ENCODE measurements at regions not wholly inside any gene's neighbourhood (a gene's known extent, or its start where the extent isn't known, plus 50 kb on each side); places are given as distances from the start of the nearest gene placed in this dataset.

DNA sequence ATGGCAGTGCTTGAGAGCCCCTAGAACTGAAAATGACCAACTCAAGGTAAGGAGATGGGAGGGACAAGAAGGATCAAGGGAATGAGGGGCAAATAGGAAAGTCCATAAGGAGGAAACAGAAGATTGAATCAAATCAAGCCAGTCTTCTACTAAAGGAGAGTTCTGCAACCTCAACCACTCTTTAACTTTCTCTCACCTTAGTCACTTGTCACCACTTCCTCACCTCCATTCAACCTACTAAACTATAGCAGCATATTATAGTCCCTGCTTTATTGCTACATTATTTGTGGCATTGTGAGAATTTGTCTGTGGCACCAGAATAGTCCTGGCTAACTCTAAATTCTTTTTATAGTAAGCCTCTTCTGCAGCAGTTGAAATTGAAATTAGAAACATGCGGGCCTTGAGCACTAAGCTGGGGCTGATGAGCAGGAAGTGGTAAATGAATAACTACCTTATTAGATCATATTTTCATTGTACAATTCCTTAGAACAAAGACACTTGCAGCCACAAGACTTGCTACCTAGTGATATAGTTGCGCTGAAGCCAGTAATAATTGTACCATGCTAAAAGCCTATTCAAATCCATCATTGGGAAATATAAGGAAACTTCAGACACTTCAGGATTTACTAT, 336.9 kb downstream of the ZNF674 start:
- in situ Hi-C loops (cut with HindIII; ENCODE audit: low pct_unique_long_range_greater_than_20kb, low sequenced_read_pairs): no loop called here
- POLR2A ChIA-PET: no interaction called here

GRCh38 chrX:46204721-46205422, 340.3 kb downstream of the ZNF674 start:
- intact Hi-C loops (cut with micrococcal nuclease; ENCODE audit: unreplicated experiment) (no loop called here), in situ Hi-C loops (cut with HindIII; ENCODE audit: low pct_unique_long_range_greater_than_20kb, low sequenced_read_pairs) (no loop called here)
- ATAC-seq (no peak), DNase-seq (ENCODE audit: low read depth, low spot score) (no peak)
- BruUV-seq (replicated peaks): no TSS peak
- H3K9me3 ChIP-seq (ENCODE audit: control insufficient read depth, insufficient read depth, low read depth, low read length): no peaks in the 10 kb centered on the region
- POLR2A ChIA-PET: no interaction called here
- H3K27me3 ChIP-seq (ENCODE audit: control insufficient read depth, insufficient read depth, low read length): no peaks in the 10 kb centered on the region
- no peak overlapping the region for H3K27ac ChIP-seq (ENCODE audit: low read length)
- TF ChIP-seq, protein P1, sequence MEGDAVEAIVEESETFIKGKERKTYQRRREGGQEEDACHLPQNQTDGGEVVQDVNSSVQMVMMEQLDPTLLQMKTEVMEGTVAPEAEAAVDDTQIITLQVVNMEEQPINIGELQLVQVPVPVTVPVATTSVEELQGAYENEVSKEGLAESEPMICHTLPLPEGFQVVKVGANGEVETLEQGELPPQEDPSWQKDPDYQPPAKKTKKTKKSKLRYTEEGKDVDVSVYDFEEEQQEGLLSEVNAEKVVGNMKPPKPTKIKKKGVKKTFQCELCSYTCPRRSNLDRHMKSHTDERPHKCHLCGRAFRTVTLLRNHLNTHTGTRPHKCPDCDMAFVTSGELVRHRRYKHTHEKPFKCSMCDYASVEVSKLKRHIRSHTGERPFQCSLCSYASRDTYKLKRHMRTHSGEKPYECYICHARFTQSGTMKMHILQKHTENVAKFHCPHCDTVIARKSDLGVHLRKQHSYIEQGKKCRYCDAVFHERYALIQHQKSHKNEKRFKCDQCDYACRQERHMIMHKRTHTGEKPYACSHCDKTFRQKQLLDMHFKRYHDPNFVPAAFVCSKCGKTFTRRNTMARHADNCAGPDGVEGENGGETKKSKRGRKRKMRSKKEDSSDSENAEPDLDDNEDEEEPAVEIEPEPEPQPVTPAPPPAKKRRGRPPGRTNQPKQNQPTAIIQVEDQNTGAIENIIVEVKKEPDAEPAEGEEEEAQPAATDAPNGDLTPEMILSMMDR (IDR thresholded peaks at IDR 0.05): no peak
- TF ChIP-seq TCF7L2 (IDR thresholded peaks at IDR 0.05; ENCODE audit: low read depth, low read length) (no peak), SIN3A (IDR thresholded peaks at IDR 0.05; ENCODE audit: borderline replicate concordance, insufficient read depth, low read depth, low read length) (no peak), REST (IDR thresholded peaks at IDR 0.05; ENCODE audit: insufficient read depth in 1 of 2, low read depth in 2 of 2, low read length in 1 of 2) (no peak), POLR2AphosphoS5 (IDR thresholded peaks at IDR 0.05; ENCODE audit: low read depth, low read length) (no peak)
- H3K4me1 ChIP-seq (ENCODE audit: control insufficient read depth, insufficient read depth, low read length): no peaks in the 10 kb centered on the region; the same call in 1 of the 2 replicates
- no peaks in the 10 kb centered on the region for H3K36me3 ChIP-seq (ENCODE audit: control insufficient read depth, insufficient read depth, low read length)
- CTCF ChIA-PET: no interaction called here
- H3K4me3 ChIP-seq (ENCODE audit: low read depth in 2 of 2, low read length in 2 of 2): no peak overlapping the region

More for the DNA sequence above, 336.9 kb downstream of the ZNF674 start:
- DNase-seq (ENCODE audit: low read depth, low spot score) (no peak), ATAC-seq (no peak)
- Histone ChIP-seq H3K9me3 (ENCODE audit: control insufficient read depth, insufficient read depth, low read depth, low read length) (no peaks in the 10 kb centered on the region), H3K4me1 (ENCODE audit: control insufficient read depth, insufficient read depth, low read length) (no peaks in the 10 kb centered on the region; the same call in none of the 2 replicates), H3K36me3 (ENCODE audit: control insufficient read depth, insufficient read depth, low read length) (no peaks in the 10 kb centered on the region), H3K4me3 (ENCODE audit: low read depth in 2 of 2, low read length in 2 of 2) (no peak overlapping the region), H3K27ac (ENCODE audit: low read length) (no peak overlapping the region), H3K27me3 (ENCODE audit: control insufficient read depth, insufficient read depth, low read length) (no peaks in the 10 kb centered on the region)
- TF ChIP-seq, protein P1 (IDR thresholded peaks at IDR 0.05): no peak
- no peak for TF ChIP-seq SIN3A (IDR thresholded peaks at IDR 0.05; ENCODE audit: borderline replicate concordance, insufficient read depth, low read depth, low read length)
- no peak for TF ChIP-seq POLR2AphosphoS5 (IDR thresholded peaks at IDR 0.05; ENCODE audit: low read depth, low read length)
- no peak for TF ChIP-seq REST (IDR thresholded peaks at IDR 0.05; ENCODE audit: insufficient read depth in 1 of 2, low read depth in 2 of 2, low read length in 1 of 2)
- no peak for TF ChIP-seq TCF7L2 (IDR thresholded peaks at IDR 0.05; ENCODE audit: low read depth, low read length)
- intact Hi-C loops (cut with micrococcal nuclease; ENCODE audit: unreplicated experiment): no loop called here
- CTCF ChIA-PET: no interaction called here
- no TSS peak for BruUV-seq (replicated peaks)

All from Panc1 (cell line).